Thoracic aorta (tissue), 2 donors: ENCODE measurements at regions not wholly inside any gene's neighbourhood (a gene's known extent, or its start where the extent isn't known, plus 50 kb on each side); places are given as distances from the start of the nearest gene placed in this dataset.

ENCODE experiments used
- ATAC-seq: fragments of 150-250 bp; one replicate; pipeline ENCODE4 v1.8.0; 2017; ENCODE audit warnings: low read depth; ENCODE audit not compliant: insufficient number of reproducible peaks, low FRiP score
- DNase-seq: peaks from one replicate; pipeline ENCODE4 v3.0.0-alpha.2; 2020; ENCODE audit warnings: low spot score
- H3K27ac ChIP-seq, 2 donors: fragments of 200-600 bp; sonication (generic); 1 replicate in 1 of 2; 2 replicates in 1 of 2; pipeline ENCODE4 v1.5.1; 2016; ENCODE audit warnings: mild to moderate bottlenecking in 2 of 2, moderate library complexity in 2 of 2
- H3K27me3 ChIP-seq: fragments of 200-600 bp; sonication (generic); replicated peaks from 2 replicates; pipeline ENCODE4 v1.6.0; 2016; ENCODE audit warnings: mild to moderate bottlenecking; ENCODE audit not compliant: insufficient read depth
- H3K36me3 ChIP-seq: fragments of 200-600 bp; sonication (generic); one replicate; pipeline ENCODE4 v1.5.1; 2016
- H3K4me1 ChIP-seq, 2 donors: fragments of 200-600 bp; sonication (generic); 1 replicate in 1 of 2; 2 replicates in 1 of 2; pipeline versions ENCODE4 v1.5.1 to v1.6.0; 2016; ENCODE audit warnings: low read depth in 2 of 2, mild to moderate bottlenecking in 1 of 2; ENCODE audit not compliant: control insufficient read depth in 1 of 2
- H3K4me3 ChIP-seq: fragments of 200-600 bp; sonication (generic); 2 replicates; pipeline ENCODE4 v1.5.1; 2016; ENCODE audit warnings: mild to moderate bottlenecking
- H3K9me3 ChIP-seq: fragments of 200-600 bp; sonication (generic); 2 replicates; pipeline ENCODE4 v1.5.1; 2016
- CTCF ChIP-seq: fragments of 200-600 bp; sonication (generic); IDR thresholded peaks from one replicate; pipeline ENCODE4 v1.5.1; 2019; ENCODE audit warnings: antibody characterized with exemption

DNA sequence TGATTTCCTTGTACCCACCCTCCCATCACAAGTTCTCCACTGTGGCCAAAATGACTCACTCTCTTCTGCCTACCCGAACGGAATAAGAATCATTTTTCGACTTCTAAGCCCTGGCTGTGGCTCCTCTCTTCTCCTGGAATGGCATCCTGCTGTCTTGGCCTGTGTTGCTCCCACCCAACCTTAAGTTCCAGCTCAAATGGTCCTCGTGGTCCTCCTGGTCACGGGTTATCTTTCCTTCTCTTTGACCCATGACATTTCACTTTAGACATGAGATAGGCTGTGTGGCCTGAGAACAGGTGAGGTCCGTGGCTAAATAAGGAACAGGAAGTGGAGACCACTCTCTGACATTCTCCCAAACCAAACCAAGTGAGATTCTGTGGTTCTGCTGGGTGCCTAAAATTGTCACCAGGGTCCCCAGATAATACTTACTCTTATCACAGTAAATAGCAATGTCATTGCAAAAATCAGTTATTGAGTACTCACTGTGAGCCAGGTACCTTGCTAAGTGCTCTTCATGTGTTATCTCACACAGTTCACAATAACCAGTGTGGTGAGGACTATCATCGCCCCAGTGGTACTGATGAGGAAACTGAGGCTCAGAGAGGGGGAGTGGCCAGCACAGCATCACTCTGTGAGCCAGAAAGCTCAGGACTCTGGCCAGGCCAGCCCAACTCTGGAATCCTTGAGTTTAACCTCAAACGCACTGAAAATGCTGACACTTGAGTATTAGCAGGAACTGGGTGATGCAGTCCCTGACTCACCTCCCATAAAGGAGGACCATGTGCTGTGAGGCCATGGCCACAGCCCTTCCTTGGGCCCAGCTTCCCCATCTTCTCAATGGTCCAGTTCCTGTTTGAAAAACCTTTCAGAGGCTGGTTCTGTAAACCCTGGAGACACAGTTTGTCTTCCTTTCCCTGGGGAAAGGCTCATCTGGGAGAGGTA lies 74.8 kb upstream of the SIRPA start:
- peaks cover 5% of the 10 kb centered on the region for H3K9me3 ChIP-seq
- H3K27ac ChIP-seq, result peak overlapping the region; percentile 18 to 75
- DNase-seq, result no peak
- no peak for ATAC-seq
- peaks cover 30 to 49% of the 10 kb centered on the region in 2 donors for H3K4me1 ChIP-seq
- H3K4me3 ChIP-seq, result no peak overlapping the region
- no peak for TF ChIP-seq CTCF
- H3K36me3 ChIP-seq, result no peaks in the 10 kb centered on the region
- no peaks in the 10 kb centered on the region for H3K27me3 ChIP-seq

GRCh38 chr20:1819311-1820137 lies 75.7 kb upstream of the SIRPA start:
- ATAC-seq (no peak), DNase-seq (no peak)
- Histone ChIP-seq H3K36me3 (no peaks in the 10 kb centered on the region), H3K4me1 (peaks cover 34 to 58% of the 10 kb centered on the region in 2 donors), H3K4me3 (no peak overlapping the region), H3K27ac (peak overlapping the region; percentile 55 to 75), H3K27me3 (no peaks in the 10 kb centered on the region), H3K9me3 (peaks cover 5% of the 10 kb centered on the region)
- TF ChIP-seq CTCF, result no peak

- H3K4me3 ChIP-seq, result no peak overlapping the region
- peak overlapping the region; percentile 55 to 75 for H3K27ac ChIP-seq
- ATAC-seq, result no peak
- no peak for DNase-seq
- no peak for TF ChIP-seq CTCF
- H3K27me3 ChIP-seq, result no peaks in the 10 kb centered on the region
- H3K4me1 ChIP-seq, result peaks cover 39 to 64% of the 10 kb centered on the region in 2 donors
- no peaks in the 10 kb centered on the region for H3K36me3 ChIP-seq
- peaks cover 5% of the 10 kb centered on the region for H3K9me3 ChIP-seq
These were observed 76.3 kb upstream of the SIRPA start for GRCh38 chr20:1818895-1819294.

DNA sequence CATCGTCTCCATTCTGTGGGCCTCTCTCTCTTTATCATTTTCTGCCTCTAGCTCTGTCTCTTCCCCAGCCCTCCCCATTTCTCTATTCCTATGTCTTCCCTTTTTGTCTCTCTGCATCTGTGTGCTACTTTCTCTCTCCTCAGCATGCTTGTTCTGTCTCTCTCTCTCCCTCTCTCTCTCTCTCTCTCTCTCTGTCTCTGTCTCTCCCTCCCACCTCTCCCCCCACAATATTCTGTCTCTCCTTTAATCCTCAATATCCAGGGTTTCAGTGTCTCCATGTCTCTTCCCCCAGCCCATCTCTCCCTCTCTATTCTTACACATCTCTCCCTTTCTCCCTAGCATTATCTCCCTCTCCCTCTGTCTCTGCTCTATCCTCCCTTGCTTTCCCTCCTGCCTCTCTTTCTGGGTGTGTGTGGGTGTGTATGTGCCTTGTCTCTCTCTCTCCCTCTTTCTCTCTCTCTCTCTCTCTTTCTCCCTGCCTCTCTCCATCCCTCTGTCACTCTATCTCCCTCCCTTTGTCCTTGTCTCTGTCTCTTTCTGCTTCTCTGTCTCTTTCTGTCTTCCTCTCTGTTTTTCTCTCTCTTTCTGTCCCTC lies 76.9 kb upstream of the SIRPA start:
- ATAC-seq (no peak), DNase-seq (no peak)
- H3K4me1 ChIP-seq, result peaks cover 44 to 70% of the 10 kb centered on the region in 2 donors
- peak overlapping the region; percentile 55 to 75 for H3K27ac ChIP-seq
- no peak overlapping the region for H3K4me3 ChIP-seq
- no peak for TF ChIP-seq CTCF
- H3K27me3 ChIP-seq, result no peaks in the 10 kb centered on the region
- H3K9me3 ChIP-seq, result peaks cover 5% of the 10 kb centered on the region
- H3K36me3 ChIP-seq, result no peaks in the 10 kb centered on the region
